HG03442 (cell line): ENCODE measurements at regions not wholly inside any gene's neighbourhood (a gene's known extent, or its start where the extent isn't known, plus 50 kb on each side); places are given as distances from the start of the nearest gene placed in this dataset.

Experiments used
- ATAC-seq: cut with Tn5 transposase; IDR thresholded peaks from one replicate; pipeline ENCODE4 v1.9.1; 2021; ENCODE audit warnings: mild to moderate bottlenecking, moderate library complexity; ENCODE audit not compliant: unreplicated experiment

DNA sequence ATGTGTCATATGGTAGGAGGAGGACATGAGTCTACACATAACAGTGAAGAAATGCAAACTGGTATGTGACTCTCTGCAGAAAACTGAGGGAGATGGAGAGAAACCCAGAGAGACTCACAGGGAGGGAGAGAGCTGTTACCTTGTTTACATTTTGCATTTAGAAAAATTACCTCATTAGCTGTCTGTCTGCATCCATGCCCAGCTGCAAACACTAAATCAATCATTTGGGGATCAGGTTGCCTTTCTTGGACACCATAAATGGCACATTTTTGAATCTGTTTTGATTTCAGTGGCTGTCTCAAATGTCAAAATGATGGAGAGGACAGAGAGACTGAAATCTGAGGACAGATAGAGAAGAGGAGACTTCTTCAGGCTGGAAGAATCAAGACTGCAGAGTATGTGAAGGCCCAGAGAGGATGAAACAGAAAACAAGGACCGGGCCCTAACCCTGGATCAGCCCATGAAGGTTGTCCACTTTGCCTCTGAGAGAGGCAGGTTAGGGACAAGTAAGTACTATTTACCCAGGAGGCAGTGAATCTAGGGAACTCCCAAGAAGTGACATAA is 92.2 kb downstream of the UNC5CL start:
- no peak for ATAC-seq

DNA sequence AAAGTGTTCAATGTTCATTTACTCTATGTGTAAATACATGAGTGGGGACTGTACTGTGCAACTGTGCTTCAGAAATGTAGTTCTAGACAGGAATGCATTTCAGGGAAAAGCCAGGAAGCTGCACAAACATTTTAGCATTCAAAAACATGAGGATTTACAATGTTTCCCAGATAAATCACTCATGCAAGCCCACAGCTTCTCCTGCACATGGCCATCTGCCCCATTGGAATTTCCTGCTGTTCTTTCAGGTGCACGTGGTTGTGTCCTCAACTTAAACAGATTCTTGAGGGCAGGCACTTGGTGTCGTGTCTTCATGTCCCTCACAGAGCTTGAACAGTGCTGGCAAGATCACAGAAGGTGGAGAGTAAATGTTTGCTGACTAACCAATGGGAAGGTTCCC is 101.5 kb downstream of the UNC5CL start:
- no peak for ATAC-seq

DNA sequence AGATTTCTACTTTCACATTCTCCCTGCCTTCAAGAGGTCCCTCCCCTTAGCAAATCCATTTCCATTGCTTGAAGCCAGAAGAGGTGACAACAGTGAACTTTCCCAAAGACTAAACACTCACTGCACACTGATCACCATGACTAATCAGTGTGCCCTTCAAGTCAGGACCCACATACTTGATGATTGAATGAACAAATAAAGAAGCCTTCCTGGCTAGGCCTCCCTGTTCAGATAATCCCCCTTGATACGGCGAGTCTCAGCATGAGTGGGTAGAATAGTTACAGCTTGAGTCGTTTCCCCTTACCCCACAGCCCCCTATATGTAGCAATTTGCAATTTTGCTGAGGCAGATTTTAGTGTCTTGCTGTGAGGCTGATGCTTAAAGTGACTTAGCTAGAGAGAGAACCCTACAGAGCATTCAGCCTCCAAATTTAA is 102.2 kb downstream of the UNC5CL start:
- ATAC-seq: no peak

DNA sequence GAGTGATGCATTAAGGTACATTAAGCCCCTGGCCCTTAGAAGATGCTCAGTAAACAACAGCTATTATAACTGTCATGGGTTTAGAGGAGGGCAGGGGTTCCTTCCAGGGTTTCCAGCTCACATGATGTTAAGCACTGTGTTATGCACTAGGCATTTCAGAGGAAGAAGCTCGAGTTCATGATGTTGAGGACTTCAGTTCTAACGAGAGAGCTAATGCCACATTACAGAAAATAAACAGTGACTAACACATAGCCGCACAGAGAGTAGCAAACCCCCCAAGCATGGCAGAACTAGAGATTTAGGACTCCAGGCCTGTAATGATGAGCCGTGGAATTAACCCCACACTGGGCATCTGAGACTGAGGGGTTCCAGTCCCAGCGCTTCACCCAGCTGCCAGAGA is 105.2 kb downstream of the UNC5CL start:
- no peak for ATAC-seq

DNA sequence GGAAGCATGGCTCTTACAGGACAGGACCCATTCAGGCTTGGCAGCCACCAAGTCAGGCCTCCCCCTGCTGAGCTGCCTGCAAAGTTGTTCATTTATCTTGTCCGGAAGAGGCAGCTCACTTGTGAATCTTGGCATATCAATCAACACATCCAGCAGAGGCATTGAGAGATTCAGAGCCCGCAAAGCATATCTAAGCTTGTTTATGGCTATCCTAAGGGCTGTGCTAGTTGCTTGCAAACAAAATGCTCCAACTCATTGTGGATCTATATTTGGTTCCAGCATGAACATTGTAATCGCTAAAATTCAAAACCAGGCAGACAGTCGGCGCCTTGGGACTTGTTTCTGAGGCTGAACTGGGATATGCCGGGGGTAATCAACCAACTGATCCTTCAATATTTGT is 106.1 kb downstream of the UNC5CL start:
- ATAC-seq: no peak

DNA sequence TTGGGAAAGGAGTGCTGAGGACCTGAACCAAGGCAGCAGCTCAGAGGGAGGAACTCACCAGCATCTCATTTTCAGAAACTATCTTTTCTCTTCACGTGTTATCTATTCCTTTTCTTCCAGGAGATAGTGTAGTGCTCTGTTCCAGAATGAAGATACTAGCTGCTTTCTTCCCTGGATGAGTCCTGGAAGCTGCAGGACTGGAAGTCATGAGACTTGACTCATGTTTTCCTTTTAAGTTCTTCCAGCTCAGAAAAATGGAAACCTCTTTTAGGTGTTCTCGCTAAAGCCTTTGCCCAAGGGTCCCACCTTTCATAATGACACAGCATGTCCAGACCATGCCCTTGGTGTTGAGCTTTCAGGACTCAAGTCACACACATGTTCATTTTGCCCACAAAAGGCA is 106.7 kb downstream of the UNC5CL start:
- ATAC-seq: no peak

DNA sequence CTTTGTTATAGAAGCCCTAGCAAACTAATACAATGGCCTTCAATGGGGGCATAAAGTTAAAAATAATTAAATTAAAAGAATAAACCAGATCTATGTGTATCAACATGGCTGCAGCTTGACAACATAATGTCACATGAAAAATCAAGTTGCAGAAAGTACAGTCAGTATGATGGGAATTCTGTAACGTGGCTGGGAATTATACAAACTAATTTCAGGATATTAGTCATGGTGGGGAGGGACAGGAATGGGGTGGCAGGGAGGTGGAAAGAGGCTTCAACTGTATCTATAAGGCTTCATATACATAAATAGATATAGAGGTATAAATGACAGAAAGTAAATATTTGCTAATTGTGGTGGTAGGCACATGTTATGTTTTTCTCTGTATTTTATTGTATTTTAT is 107.1 kb downstream of the UNC5CL start:
- ATAC-seq: no peak

DNA sequence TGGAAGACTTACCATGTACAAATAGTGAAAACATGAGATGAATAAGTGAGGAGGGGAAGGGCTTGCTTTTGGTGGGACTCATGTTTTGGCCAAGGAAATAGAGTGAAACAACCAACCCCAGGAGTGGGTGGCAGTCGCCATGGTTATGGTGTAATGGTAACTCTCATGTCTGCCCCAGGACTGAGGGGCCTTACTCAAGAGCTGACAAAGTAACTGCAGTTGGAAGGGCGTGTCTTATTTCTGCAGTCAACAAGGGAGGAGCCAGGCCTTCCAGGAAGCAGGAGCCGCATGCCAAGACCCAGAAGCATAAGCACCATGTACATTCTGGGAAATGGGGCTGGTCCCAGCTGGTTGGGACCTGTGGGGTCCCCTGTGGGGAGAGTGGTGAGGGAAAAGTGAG is 108.5 kb downstream of the UNC5CL start:
- no peak for ATAC-seq

DNA sequence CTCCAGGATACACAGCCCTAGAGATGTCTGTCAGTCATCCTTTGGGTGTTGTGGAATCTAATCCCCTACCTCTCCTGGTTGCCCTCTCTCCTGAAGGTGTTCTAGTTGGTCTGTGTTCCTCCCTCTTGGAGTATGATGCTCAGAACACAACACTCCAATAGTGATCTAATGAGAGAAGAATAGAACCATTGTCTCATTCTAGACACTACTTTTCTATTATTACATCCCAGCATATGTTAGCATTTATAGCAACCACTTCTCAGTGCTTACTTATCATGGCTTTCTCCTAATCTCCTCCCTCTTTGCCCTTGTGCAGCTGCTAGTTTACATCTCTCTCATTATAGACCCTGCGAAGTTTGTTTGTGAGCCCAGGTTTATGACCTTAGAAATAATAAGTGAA is 109.0 kb downstream of the UNC5CL start:
- no peak for ATAC-seq

DNA sequence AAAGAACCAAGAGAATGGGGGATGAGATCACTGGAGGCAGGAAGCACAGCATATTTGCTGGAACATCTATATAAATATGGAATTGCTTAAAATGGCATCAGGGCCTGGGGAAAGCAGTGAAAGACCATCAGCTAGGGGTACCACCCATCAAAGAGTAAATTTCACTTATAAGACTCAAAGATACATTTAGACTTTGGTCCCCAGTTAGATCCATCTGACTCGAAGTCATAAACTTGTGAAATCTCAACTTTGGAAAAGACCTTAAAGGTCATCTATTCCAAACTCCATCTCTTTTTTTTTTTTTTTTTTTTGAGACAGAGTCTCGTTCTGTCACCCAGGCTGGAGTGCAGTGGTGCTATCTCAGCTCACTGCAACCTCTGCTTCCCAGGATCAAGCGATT is 109.8 kb downstream of the UNC5CL start:
- no peak for ATAC-seq

DNA sequence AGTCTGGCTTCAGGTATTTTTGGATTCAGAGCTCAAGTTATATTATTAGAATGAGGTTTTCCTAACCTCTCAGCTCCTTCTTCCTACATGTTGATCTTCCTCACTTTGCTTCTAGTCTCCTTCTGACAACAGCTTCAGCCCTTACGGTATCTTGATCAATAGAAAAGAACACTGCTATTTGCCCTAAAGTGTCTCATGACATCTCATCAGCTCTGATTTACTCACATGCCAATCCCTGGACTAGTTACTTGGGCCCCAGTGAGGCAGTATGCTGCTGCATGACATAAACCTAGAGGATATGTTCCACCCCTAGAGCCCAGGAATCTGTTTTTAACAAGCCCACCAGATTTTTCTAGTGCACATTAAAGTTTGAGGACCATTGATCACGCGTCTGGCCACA is 110.3 kb downstream of the UNC5CL start:
- ATAC-seq: no peak

DNA sequence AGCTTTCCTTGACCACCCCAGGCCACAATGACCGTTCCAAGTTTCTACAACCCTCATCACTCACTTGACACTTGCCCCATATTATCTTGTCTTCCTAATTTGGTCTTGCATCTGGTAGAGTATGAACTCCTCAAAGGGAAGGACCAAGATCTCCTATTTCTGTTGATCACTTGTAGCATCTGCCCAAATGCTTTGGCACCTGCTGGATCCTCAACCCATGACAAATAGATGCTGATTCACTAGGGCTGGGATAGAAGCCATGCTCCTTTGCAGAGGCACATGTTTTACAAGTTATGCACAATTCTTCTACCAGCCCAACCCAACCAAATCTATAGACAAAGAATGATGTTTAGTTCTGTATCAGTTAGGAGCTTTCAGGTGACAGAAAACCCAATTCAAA is 110.7 kb downstream of the UNC5CL start:
- no peak for ATAC-seq

DNA sequence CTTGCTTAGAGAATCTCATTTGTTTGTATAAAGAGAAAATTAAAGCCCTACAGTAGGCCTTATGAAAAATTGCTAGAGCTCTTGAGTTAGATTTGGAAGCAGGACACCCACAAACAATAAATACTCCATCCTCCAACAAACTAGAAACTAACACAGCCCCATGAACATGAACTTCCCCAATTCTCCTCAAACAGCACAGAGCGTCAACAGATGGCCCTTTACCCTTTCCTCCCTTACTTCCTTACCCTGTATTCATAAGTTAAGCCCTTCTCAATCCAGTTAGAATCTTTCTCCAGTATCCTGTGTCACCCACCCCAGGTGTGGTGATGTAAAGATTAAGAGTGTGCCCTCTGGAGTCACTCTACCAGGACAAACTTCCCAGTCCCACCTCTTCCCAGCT is 113.7 kb downstream of the UNC5CL start:
- ATAC-seq: no peak

DNA sequence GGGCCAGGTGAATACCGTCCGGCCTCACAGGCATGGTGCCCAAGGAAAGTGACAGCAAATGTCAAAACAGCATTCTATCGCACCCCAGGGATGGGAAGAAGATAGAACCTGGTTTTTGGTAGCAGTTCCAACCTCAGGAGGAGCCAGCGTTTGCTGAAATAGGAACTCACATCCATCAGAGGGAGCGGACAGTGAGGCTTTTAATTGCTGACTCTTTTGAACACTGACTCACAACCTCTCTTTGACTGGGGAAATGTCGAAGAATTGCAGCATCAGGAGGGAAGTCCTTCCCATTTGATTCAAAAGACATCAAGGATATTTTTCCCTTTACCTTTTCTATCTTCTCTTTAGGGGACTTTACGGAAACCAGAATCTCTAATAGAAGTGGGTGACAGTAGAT is 114.2 kb downstream of the UNC5CL start:
- ATAC-seq: no peak

DNA sequence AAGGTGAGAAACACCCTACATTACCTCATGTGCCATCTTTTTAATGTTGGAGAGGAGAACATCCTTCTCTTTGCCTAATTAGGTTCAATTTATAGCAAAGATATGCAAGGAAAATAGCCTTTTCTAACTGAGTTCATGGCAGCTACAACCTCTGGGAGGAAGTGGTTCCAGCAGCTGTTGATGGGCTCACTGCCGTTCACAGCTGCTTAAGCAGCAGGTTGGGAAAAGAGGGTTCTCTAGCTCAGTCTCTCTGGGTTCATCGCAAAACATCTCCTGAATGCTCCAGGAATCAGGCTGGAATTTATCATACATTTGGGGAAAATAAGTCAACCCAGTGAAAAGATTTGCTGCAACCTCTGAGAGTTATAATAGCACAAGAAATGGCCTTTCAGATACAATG is 115.1 kb downstream of the UNC5CL start:
- no peak for ATAC-seq

DNA sequence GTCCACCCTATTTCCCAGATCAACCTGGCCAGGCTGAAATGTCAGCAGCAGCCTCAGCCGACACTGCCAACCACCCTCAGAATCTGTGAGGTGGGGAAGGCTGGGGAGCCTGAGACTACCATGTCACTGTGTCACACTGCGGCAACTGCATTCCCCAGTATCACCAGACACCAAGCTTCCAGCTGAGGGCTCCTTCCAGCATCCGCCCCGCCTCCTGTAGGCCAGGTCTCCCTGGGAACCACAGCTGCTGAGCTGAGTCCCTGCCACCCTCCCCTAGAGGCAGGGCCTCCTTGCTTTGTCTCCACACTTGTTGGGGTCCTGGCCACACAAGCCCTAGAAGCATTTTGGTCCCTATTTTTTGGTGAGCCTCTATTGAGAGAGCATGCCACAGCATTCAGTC is 115.7 kb downstream of the UNC5CL start:
- no peak for ATAC-seq

DNA sequence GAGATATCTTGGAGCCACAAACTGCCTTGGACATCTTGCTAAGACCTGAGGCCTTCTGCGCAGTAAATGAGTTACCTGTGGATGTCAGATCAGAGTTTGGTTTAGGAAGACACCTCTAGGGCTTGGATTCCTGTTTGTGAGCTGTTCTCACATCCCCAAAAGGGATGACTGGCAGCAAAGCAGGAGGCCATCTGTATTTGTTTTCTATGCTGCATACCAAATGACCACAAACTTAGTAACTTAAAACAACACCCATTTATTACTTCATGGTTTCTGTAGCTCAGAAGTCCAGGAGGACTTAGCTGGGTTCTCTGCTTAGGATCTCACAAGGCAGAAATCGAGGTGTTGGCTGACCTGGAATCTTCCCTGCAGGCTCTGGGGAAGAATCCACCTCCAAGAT is 116.7 kb downstream of the UNC5CL start:
- no peak for ATAC-seq

DNA sequence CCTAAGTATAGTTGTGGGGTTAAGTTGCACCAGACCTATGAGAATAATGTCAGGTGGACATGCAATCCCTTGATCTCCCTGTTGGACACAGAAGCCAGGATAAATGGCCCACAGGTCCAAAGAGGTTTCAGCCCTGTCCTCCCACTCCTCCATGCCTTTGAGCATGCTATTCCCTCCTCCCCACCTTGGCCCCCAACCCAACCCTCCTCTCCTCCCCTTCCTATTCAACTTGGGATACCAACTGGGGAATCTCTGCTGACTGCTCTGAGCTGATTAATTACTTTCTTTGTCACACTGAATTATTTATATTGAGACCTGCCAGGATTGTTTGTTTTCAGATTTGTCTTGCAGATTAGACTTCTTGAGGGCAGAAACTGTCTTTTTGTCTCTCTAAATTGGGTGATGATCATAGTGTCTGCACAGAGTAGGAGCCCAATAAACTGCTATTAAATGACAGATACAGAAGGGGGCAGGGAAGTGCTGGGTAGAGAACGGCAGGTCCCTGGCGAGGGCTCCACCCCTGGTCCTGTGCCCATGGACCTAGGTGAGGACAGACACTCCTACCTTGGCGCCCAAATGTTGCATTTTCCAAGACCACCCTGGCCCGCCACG is 120.9 kb downstream of the UNC5CL start:
- no peak for ATAC-seq

DNA sequence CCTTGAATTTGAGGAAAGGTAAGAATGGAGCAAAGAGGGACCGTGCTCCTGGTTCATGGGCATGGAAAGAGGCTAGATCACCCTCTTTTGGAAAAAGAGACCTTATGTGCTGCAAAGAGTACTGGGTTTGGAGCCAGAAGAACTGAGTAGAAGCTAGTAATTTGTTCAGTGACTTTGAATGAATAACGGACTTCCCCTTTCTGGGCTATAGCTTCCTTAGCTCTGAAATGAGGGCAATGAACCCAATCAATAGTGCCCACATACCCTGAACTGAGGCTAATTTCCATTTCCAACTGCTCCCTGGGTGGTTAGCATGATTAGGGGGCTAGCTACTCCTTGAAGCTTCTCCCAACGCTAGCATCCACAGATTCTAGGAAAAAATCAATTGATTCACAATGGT is 121.4 kb downstream of the UNC5CL start:
- no peak for ATAC-seq

DNA sequence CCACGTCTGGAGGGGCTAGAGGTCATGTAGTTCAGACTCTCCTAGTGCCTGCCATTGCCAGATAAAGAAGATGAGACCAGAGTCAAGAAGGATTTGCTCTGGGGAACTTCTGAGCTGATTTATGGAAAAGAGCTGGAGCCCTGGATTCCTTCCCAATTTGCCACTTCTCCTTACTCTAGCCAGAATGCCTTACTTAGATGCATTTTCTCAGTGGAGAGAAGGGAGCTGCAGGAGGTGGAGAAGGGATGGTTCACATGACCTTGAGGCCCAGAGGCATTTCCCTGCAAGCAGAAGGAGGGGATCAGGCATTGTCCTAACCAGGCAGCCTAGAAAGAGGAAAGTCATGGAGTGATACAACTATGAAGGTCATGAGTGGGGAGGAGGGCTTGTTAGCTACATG is 122.2 kb downstream of the UNC5CL start:
- no peak for ATAC-seq

DNA sequence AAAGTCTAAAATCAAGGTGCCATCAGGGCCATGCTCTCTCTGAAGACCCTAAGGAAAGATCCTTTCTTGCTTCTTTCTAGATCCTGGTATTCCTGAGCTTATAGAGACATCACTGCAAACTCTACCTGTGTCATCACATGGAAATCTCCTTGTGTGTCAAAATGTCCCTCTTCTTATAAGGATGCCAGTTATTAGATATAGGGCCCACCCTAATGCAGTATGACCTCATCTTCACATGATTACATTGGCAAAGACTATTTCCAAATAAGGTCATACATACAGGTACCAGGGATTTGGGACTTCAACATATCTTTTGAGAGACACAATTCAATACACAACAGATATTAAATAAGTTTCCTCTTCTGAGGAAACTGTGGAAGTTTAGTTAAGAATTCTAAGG is 123.9 kb downstream of the UNC5CL start:
- ATAC-seq: no peak

DNA sequence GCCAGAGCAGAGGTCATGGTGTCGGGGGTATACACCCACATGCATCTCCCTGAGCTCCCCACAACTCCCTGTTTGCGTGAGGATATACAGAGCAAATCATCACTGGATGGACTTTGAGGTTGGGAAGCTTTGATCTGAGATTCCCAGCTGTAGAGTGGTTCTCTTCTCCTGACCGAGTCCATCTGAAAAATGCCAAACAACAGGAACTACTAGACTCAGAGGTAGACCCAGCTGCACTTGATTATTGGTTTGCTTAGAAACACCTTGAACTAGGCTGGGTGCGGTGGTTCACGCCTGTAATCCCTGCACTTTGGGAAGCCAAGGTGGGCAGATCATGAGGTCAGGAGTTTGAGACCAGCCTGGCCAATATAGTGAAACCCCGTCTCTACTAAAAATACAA is 125.0 kb downstream of the UNC5CL start:
- ATAC-seq: no peak
